Activated CD8-positive, alpha-beta memory T cell treated with anti-CD3 and anti-CD28 coated beads, Interleukin-2, amount 50 U/mL, for 1 hour (primary cell): ENCODE measurements at regions not wholly inside any gene's neighbourhood (a gene's known extent, or its start where the extent isn't known, plus 50 kb on each side); places are given as distances from the start of the nearest gene placed in this dataset.

Experiments
- DNase-seq: peaks from one replicate; pipeline ENCODE4 v3.0.0-alpha.2; 2020; ENCODE audit errors: extremely low read depth

GRCh38 chr7:121810831-121811672 lies 61.9 kb upstream of the PTPRZ1 start:
- no peak for DNase-seq

GRCh38 chr7:121807078-121807477 lies 65.9 kb upstream of the PTPRZ1 start:
- no peak for DNase-seq

- no peak for DNase-seq
These were observed 69.9 kb upstream of the PTPRZ1 start for GRCh38 chr7:121803039-121803438.

GRCh38 chr7:121800916-121801675 lies 71.9 kb upstream of the PTPRZ1 start:
- DNase-seq = no peak

- DNase-seq = no peak
These were observed 74.1 kb upstream of the PTPRZ1 start for GRCh38 chr7:121798896-121799295.

GRCh38 chr7:121798453-121798840 lies 74.5 kb upstream of the PTPRZ1 start:
- no peak for DNase-seq

- DNase-seq = no peak
These were observed 75.1 kb upstream of the PTPRZ1 start for GRCh38 chr7:121797657-121798452.

- no peak for DNase-seq
These were observed 75.9 kb upstream of the PTPRZ1 start for GRCh38 chr7:121796936-121797656.

- no peak for DNase-seq
These were observed 76.6 kb upstream of the PTPRZ1 start for GRCh38 chr7:121796381-121796780.

GRCh38 chr7:121795736-121796135 lies 77.2 kb upstream of the PTPRZ1 start:
- no peak for DNase-seq

GRCh38 chr7:121793716-121794115 lies 79.2 kb upstream of the PTPRZ1 start:
- no peak for DNase-seq

GRCh38 chr7:121777672-121778071 lies 95.3 kb upstream of the PTPRZ1 start:
- DNase-seq = no peak

GRCh38 chr7:121774563-121774962 lies 98.4 kb upstream of the PTPRZ1 start:
- DNase-seq = no peak

GRCh38 chr7:121766676-121767075 lies 106.3 kb upstream of the PTPRZ1 start:
- DNase-seq = no peak

- no peak for DNase-seq
These were observed 111.6 kb upstream of the PTPRZ1 start for GRCh38 chr7:121761399-121761798.

GRCh38 chr7:121755818-121756552 lies 117.0 kb upstream of the PTPRZ1 start:
- no peak for DNase-seq

- DNase-seq = no peak
These were observed 117.7 kb upstream of the PTPRZ1 start for GRCh38 chr7:121755286-121755685.

- no peak for DNase-seq
These were observed 119.0 kb upstream of the PTPRZ1 start for GRCh38 chr7:121753944-121754343.

- DNase-seq = no peak
These were observed 120.3 kb upstream of the PTPRZ1 start for GRCh38 chr7:121752706-121753105.

GRCh38 chr7:121748546-121748945 lies 124.4 kb upstream of the PTPRZ1 start:
- no peak for DNase-seq

GRCh38 chr7:121745856-121746255 lies 127.1 kb upstream of the PTPRZ1 start:
- no peak for DNase-seq
